G401 (cell line): ENCODE measurements at regions not wholly inside any gene's neighbourhood (a gene's known extent, or its start where the extent isn't known, plus 50 kb on each side); places are given as distances from the start of the nearest gene placed in this dataset.
A peak's percentile ranks its signal among the peaks of the same experiment; 100 is the strongest.

Experiments used
- DNase-seq: peaks from one replicate; pipeline ENCODE4 v3.0.0-alpha.2; 2015; ENCODE audit warnings: low spot score
- in situ Hi-C: cut with HindIII; loops from 2 replicates; pipeline ENCODE4 v1.10.0; 2016; ENCODE audit warnings: low sequenced_read_pairs, mixed read lengths

GRCh38 chr9:3006851-3007250 is 163.0 kb upstream of the PUM3 start:
- in situ Hi-C loops: no loop called here
- DNase-seq: no peak

- DNase-seq: no peak
- in situ Hi-C loops: no loop called here
Measured at GRCh38 chr9:3004572-3004971, 160.7 kb upstream of the PUM3 start.

DNA sequence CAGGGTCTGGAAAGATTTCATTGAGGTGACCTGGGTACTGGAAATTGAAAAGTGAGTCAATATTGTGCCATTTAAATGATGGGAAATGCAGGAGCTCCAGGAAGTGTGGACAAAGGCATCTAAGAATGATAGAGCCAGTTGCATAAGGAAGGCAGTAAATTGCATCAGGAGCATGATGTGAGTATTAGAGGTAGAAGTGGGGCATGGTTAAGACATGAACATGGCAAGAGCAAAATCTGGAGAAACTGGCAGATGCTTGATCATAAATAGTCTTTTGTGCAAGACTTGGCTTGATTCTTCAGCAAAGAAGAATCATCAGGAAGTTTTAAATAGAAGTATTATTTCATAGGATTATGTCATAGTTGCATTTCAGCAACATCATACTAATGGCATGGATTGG is 157.4 kb upstream of the PUM3 start:
- no peak for DNase-seq
- in situ Hi-C loops: no loop called here

- in situ Hi-C loops: no loop called here
- no peak for DNase-seq
Measured at GRCh38 chr9:2992427-2992826, 148.5 kb upstream of the PUM3 start.

DNA sequence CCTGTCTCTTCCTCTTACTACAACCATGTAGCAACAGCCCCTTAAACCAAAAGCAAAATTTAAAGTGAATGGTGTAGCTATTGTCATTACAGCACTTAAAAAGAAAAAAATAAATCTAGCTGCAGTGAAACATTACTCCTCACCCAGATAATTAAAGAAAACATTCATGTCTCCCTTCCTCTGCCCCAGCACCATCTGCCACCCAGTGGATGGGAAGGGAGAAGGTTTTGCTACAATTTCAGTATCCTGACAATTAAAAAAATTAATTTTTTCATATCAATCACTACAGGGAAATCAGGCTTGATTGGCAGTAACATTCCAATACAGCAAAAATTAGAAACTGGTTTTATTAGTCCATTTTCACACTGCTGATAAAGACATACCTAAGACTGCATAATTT is 147.4 kb upstream of the PUM3 start:
- in situ Hi-C loops: no loop called here

GRCh38 chr9:2987679-2988078 is 143.8 kb upstream of the PUM3 start:
- no peak for DNase-seq
- in situ Hi-C loops: no loop called here

More for the DNA sequence above, 147.4 kb upstream of the PUM3 start:
- no peak for DNase-seq

DNA sequence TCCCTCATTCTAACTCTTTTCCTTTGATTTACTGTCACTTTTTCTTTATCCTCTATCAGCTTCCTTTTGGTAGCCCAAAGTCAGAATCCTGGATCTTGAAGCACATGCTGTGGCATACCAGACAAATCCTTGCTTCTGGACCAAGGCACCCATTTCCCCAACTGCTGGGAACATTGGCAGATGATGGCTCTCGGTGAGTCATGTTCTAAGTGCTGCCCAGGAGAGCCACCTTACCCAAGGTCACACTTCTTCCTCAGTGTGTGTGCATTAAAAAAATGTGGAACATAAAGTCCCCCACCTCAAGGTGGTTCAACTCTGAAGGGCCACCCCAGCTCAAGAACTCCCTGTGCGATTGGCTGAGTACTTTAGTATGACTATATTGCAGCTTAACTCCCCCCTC is 141.4 kb upstream of the PUM3 start:
- no peak for DNase-seq
- in situ Hi-C loops: no loop called here

GRCh38 chr9:2984491-2984890 is 140.6 kb upstream of the PUM3 start:
- in situ Hi-C loops: no loop called here
- no peak for DNase-seq

GRCh38 chr9:2979957-2980610 is 136.2 kb upstream of the PUM3 start:
- DNase-seq: no peak
- in situ Hi-C loops: no loop called here

GRCh38 chr9:2972475-2972874 is 128.6 kb upstream of the PUM3 start:
- no peak for DNase-seq
- in situ Hi-C loops: no loop called here

DNA sequence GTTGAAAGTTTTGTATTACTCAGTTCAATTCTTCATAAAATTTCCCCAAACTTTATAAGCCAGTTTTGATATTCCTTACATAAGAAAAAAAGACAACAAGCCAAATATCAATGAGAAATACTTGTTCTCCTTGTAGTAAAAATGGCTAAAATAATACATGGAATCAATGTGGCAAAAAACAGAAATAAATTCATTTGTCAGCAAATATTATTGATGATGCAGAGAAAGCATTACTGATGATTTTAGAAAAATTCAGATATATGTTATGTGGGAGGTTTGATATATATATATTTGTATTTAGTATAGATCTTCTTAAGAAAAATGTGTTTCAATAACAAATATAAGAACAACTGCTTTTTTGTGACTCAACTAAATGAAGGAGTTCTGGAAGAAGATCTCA is 127.0 kb upstream of the PUM3 start:
- in situ Hi-C loops: no loop called here
- DNase-seq: no peak

DNA sequence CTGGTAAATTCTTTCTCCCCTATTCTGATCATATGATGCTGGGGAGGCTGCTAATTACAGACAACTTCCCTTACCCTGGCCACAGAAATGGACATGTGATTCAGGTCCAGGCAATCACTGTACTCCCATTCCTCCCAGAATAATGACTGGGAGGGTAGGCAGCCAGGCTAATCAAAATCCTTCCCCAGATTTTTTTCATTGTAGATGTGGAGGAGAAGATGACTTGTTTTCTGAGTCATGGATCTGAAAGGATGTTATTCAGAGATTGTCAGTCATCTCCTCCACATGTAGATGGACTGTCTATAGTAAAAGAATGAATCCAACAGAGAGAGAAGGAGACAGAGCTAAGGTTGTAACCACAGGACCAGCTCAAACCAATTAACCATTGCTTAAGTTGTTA is 123.9 kb upstream of the PUM3 start:
- in situ Hi-C loops: no loop called here
- no peak for DNase-seq

- in situ Hi-C loops: no loop called here
- DNase-seq: no peak
Measured at GRCh38 chr9:2966565-2967300, 122.8 kb upstream of the PUM3 start.

DNA sequence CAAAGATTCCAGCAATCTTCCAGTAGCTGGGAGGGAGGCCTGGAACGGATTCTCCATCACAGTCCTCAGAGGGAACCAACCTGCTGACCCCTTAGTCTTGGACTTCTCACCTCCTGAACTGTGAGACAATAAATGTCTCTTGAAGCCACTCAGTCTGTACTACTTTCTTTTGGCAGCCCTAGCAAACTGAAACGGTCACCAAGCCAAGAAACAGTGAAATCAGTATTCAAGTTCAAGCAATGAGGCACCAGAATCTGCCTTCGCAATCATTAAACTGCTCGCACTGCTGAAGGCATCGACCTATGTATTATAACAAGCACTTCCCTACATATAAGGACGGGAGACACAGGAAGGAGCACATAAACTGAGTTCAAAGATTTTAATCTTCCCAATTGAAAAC is 120.6 kb upstream of the PUM3 start:
- peak; percentile 9 for DNase-seq
- in situ Hi-C loops: no loop called here

DNA sequence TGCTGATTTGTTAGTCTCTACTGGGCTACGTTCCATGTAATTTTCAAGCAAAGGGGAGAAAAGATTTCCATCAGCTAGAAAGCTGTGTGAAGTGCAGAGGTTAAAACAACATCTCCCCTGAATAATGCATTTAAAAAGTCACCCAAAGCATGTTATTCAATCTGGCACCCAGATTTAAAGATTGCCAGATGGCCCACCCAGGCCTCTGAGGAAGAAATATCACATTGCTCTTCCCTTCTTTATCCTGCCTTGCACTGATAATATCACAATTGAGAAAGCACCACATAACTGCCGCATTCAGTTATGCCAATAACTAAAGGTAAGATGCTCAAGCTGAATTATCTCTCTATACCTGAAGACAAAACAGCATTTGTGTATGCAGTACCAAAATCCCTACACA is 119.4 kb upstream of the PUM3 start:
- in situ Hi-C loops: no loop called here

DNA sequence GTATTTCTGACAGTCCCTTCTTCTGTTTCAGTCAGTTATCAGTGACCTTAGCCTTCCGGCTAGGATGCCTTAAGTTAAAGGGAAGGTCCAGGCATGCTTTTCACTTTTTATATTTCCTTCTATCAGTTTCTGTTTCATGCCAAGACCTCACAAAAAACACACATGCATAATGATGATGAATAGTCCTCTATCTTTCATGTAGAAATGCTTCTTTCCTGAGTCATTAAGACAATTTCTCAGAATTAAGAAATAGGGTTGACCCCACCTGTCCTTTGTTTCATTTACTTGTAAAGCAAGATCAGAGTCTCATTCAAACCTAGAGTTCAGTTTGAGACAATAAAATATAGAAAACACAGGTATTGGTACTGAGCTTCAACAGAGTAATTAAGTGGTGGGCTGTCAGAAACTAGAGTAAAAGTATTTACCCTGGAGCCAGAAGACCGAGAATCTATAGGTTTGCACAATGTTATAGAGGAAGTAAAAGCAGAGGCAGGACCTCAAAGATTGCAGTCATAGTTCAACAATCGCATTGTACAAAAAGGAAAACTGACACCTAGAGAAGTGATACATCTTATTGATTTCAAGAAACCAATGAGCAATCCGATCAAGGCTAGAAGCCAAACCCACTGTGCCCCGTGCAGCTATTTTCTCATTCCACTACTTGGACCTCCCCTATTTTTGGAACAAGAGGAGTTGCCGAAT is 118.7 kb upstream of the PUM3 start:
- in situ Hi-C loops: no loop called here
- DNase-seq: no peak

More for the DNA sequence above, 119.4 kb upstream of the PUM3 start:
- no peak for DNase-seq

DNA sequence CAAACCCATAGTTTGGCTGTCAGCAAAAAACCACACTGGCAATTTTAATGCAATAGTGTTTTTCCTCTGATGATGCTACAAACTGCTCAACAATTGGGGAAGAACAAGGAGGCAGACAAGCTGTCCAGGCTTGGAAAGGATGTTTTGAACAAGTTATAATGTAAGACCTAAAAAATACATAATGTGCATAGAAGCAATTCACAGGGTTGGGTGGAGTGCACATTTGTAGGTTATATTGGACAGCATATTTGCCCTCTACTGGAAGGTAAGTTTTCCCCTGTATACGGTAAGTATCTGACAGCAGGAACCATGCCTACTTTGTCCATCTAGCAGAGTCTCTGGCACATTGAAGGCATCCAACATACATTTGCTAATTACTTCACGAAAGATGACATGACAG is 114.3 kb upstream of the PUM3 start:
- no peak for DNase-seq
- in situ Hi-C loops: no loop called here

GRCh38 chr9:2957656-2958200 is 113.8 kb upstream of the PUM3 start:
- in situ Hi-C loops: no loop called here

DNA sequence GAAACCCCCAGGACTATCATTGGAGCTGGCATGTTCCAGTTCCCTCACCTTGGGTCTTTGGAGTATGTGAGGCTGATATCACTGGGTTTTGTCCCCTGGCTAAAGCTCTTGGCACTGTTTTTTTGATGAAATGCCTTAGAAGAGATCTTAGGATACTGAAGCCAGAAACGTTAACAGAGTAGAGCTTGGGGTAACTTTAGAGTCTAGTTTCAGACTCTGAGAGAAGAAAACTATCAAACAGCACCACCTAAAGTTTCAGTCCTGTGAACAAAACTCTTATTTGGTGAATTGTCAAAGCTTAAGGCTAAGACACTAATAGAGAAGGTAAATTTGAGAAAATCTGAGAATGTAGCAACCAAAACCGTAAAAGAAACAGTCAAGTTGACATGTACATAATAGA is 111.7 kb upstream of the PUM3 start:
- DNase-seq: peak; percentile 18
- in situ Hi-C loops: no loop called here

More at GRCh38 chr9:2957656-2958200, 113.8 kb upstream of the PUM3 start:
- peak; percentile 81 for DNase-seq

GRCh38 chr9:2939368-2939767 is 95.5 kb upstream of the PUM3 start:
- in situ Hi-C loops: no loop called here

More at GRCh38 chr9:2939368-2939767, 95.5 kb upstream of the PUM3 start:
- no peak for DNase-seq
